ENCODE measurements at regions not wholly inside any gene's neighbourhood (a gene's known extent, or its start where the extent isn't known, plus 50 kb on each side); places are given as distances from the start of the nearest gene placed in this dataset.
A peak's percentile ranks its signal among the peaks of the same experiment; 100 is the strongest.
"Not testable (repeated sequence)": the region's sequence is repeated elsewhere in the genome, so short reads cannot be mapped to it uniquely, and the experiment has no call there.

GRCh38 chr20:20785226-20785625 is 72.8 kb upstream of the RALGAPA2 start:
- no peak for ATAC-seq (ENCODE audit: low FRiP score)
- peaks cover 2% of the 10 kb centered on the region for H3K9me3 ChIP-seq (ENCODE audit: control insufficient read depth, low read length)
- 73 to 74% methylated on average over 2 of the region's 2 CpGs for WGBS, 2 donors
- H3K4me3 ChIP-seq (ENCODE audit: low read length in 2 of 2): no peak overlapping the region
- no peaks in the 10 kb centered on the region for H3K4me1 ChIP-seq (ENCODE audit: control insufficient read depth in 1 of 2, insufficient read depth in 2 of 2, low read length in 2 of 2)
- intact Hi-C loops (cut with DNase I): no loop called here
- H3K36me3 ChIP-seq (ENCODE audit: control insufficient read depth in 1 of 2, insufficient read depth in 2 of 2, low read length in 1 of 2): no peaks in the 10 kb centered on the region
- no peak for DNase-seq
- H3K27me3 ChIP-seq (ENCODE audit: control insufficient read depth in 1 of 2, insufficient read depth in 2 of 2, low read length in 1 of 2): no peaks in the 10 kb centered on the region
- H3K27ac ChIP-seq (ENCODE audit: low read depth in 1 of 2, low read length in 2 of 2): no peak overlapping the region

- H3K27ac ChIP-seq (ENCODE audit: low read depth in 1 of 2, low read length in 2 of 2); H3K4me1 ChIP-seq (ENCODE audit: control insufficient read depth in 1 of 2, insufficient read depth in 2 of 2, low read length in 2 of 2); H3K36me3 ChIP-seq (ENCODE audit: control insufficient read depth in 1 of 2, insufficient read depth in 2 of 2, low read length in 1 of 2); DNase-seq; ATAC-seq (ENCODE audit: low FRiP score); H3K27me3 ChIP-seq (ENCODE audit: control insufficient read depth in 1 of 2, insufficient read depth in 2 of 2, low read length in 1 of 2); intact Hi-C loops (cut with DNase I); H3K4me3 ChIP-seq (ENCODE audit: low read length in 2 of 2); H3K9me3 ChIP-seq (ENCODE audit: control insufficient read depth, low read length): not testable (repeated sequence)
- WGBS, 2 donors: 82 to 84% methylated on average over 4 of the region's 4 CpGs
Observed at GRCh38 chr20:20784450-20784849, 72.0 kb upstream of the RALGAPA2 start.

DNA sequence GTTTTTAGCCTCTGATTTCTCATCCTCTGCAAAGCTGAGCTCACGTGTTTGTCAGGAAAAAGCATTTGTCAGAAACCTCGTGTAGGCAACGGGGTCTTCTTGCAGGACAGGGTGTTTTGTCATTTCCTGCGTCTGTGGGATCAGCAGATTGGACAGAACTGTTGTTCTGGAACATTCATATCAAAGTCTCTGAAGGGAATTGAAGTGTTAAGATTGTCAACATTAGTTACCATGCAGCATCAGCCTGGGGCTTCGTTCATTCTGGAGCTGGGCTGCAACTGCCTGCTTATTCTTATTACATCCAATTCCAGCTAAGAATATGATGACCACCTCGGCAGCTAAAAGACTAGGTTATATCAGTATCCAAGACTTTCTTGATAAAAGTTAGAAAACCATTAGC is 71.0 kb upstream of the RALGAPA2 start:
- Histone ChIP-seq H3K4me3 (ENCODE audit: low read length in 2 of 2) (no peak overlapping the region), H3K4me1 (ENCODE audit: control insufficient read depth in 1 of 2, insufficient read depth in 2 of 2, low read length in 2 of 2) (no peaks in the 10 kb centered on the region), H3K27me3 (ENCODE audit: control insufficient read depth in 1 of 2, insufficient read depth in 2 of 2, low read length in 1 of 2) (no peaks in the 10 kb centered on the region), H3K9me3 (ENCODE audit: control insufficient read depth, low read length) (peaks cover 2% of the 10 kb centered on the region), H3K36me3 (ENCODE audit: control insufficient read depth in 1 of 2, insufficient read depth in 2 of 2, low read length in 1 of 2) (no peaks in the 10 kb centered on the region), H3K27ac (ENCODE audit: low read depth in 1 of 2, low read length in 2 of 2) (no peak overlapping the region)
- 16 to 18% methylated on average over 6 of the region's 6 CpGs for WGBS, 2 donors
- no peak for ATAC-seq (ENCODE audit: low FRiP score)
- intact Hi-C loops (cut with DNase I): no loop called here
- no peak for DNase-seq

GRCh38 chr20:20782755-20783154 is 70.3 kb upstream of the RALGAPA2 start:
- ATAC-seq (ENCODE audit: low FRiP score) (no peak), DNase-seq (no peak)
- Histone ChIP-seq H3K4me1 (ENCODE audit: control insufficient read depth in 1 of 2, insufficient read depth in 2 of 2, low read length in 2 of 2) (no peaks in the 10 kb centered on the region), H3K36me3 (ENCODE audit: control insufficient read depth in 1 of 2, insufficient read depth in 2 of 2, low read length in 1 of 2) (no peaks in the 10 kb centered on the region), H3K27ac (ENCODE audit: low read depth in 1 of 2, low read length in 2 of 2) (no peak overlapping the region), H3K27me3 (ENCODE audit: control insufficient read depth in 1 of 2, insufficient read depth in 2 of 2, low read length in 1 of 2) (no peaks in the 10 kb centered on the region), H3K4me3 (ENCODE audit: low read length in 2 of 2) (no peak overlapping the region), H3K9me3 (ENCODE audit: control insufficient read depth, low read length) (peaks cover 2% of the 10 kb centered on the region)
- intact Hi-C loops (cut with DNase I): no loop called here
- 8 to 16% methylated on average over 1 of the region's 1 CpG for WGBS, 2 donors

- H3K27me3 ChIP-seq (ENCODE audit: control insufficient read depth in 1 of 2, insufficient read depth in 2 of 2, low read length in 1 of 2): no peaks in the 10 kb centered on the region
- ATAC-seq (ENCODE audit: low FRiP score) (no peak), DNase-seq (no peak)
- intact Hi-C loops (cut with DNase I): no loop called here
- H3K27ac ChIP-seq (ENCODE audit: low read depth in 1 of 2, low read length in 2 of 2): no peak overlapping the region
- no peaks in the 10 kb centered on the region for H3K36me3 ChIP-seq (ENCODE audit: control insufficient read depth in 1 of 2, insufficient read depth in 2 of 2, low read length in 1 of 2)
- no peak overlapping the region for H3K4me3 ChIP-seq (ENCODE audit: low read length in 2 of 2)
- H3K9me3 ChIP-seq (ENCODE audit: control insufficient read depth, low read length): peaks cover 2% of the 10 kb centered on the region
- no peaks in the 10 kb centered on the region for H3K4me1 ChIP-seq (ENCODE audit: control insufficient read depth in 1 of 2, insufficient read depth in 2 of 2, low read length in 2 of 2)
- 8 to 10% methylated on average over 8 of the region's 8 CpGs for WGBS, 2 donors
Observed at GRCh38 chr20:20782231-20782630, 69.8 kb upstream of the RALGAPA2 start.

- Histone ChIP-seq H3K4me1 (ENCODE audit: control insufficient read depth in 1 of 2, insufficient read depth in 2 of 2, low read length in 2 of 2) (no peaks in the 10 kb centered on the region), H3K27me3 (ENCODE audit: control insufficient read depth in 1 of 2, insufficient read depth in 2 of 2, low read length in 1 of 2) (no peaks in the 10 kb centered on the region), H3K27ac (ENCODE audit: low read depth in 1 of 2, low read length in 2 of 2) (no peak overlapping the region), H3K9me3 (ENCODE audit: control insufficient read depth, low read length) (no peaks in the 10 kb centered on the region), H3K4me3 (ENCODE audit: low read length in 2 of 2) (no peak overlapping the region), H3K36me3 (ENCODE audit: control insufficient read depth in 1 of 2, insufficient read depth in 2 of 2, low read length in 1 of 2) (no peaks in the 10 kb centered on the region)
- intact Hi-C loops (cut with DNase I): no loop called here
- ATAC-seq (ENCODE audit: low FRiP score) (no peak), DNase-seq (no peak)
- WGBS, 2 donors: 93 to 95% methylated on average over 5 of the region's 5 CpGs
Observed at GRCh38 chr20:20781029-20781428, 68.6 kb upstream of the RALGAPA2 start.

GRCh38 chr20:20780127-20780824 is 67.8 kb upstream of the RALGAPA2 start:
- no peak overlapping the region for H3K4me3 ChIP-seq (ENCODE audit: low read length in 2 of 2)
- no peaks in the 10 kb centered on the region for H3K9me3 ChIP-seq (ENCODE audit: control insufficient read depth, low read length)
- no peak overlapping the region for H3K27ac ChIP-seq (ENCODE audit: low read depth in 1 of 2, low read length in 2 of 2)
- intact Hi-C loops (cut with DNase I): no loop called here
- ATAC-seq (ENCODE audit: low FRiP score): peak; percentile 80
- DNase-seq: peak; percentile 84
- no peaks in the 10 kb centered on the region for H3K36me3 ChIP-seq (ENCODE audit: control insufficient read depth in 1 of 2, insufficient read depth in 2 of 2, low read length in 1 of 2)
- no peaks in the 10 kb centered on the region for H3K4me1 ChIP-seq (ENCODE audit: control insufficient read depth in 1 of 2, insufficient read depth in 2 of 2, low read length in 2 of 2)
- no peaks in the 10 kb centered on the region for H3K27me3 ChIP-seq (ENCODE audit: control insufficient read depth in 1 of 2, insufficient read depth in 2 of 2, low read length in 1 of 2)
- WGBS, 2 donors: 76 to 79% methylated on average over 7 of the region's 7 CpGs

- DNase-seq (no peak), ATAC-seq (ENCODE audit: low FRiP score) (no peak)
- H3K27ac ChIP-seq (ENCODE audit: low read depth in 1 of 2, low read length in 2 of 2): no peak overlapping the region
- 90% methylated on average over 2 of the region's 2 CpGs for WGBS, 2 donors
- no peaks in the 10 kb centered on the region for H3K27me3 ChIP-seq (ENCODE audit: control insufficient read depth in 1 of 2, insufficient read depth in 2 of 2, low read length in 1 of 2)
- no peak overlapping the region for H3K4me3 ChIP-seq (ENCODE audit: low read length in 2 of 2)
- no peaks in the 10 kb centered on the region for H3K9me3 ChIP-seq (ENCODE audit: control insufficient read depth, low read length)
- H3K4me1 ChIP-seq (ENCODE audit: control insufficient read depth in 1 of 2, insufficient read depth in 2 of 2, low read length in 2 of 2): no peaks in the 10 kb centered on the region
- no peaks in the 10 kb centered on the region for H3K36me3 ChIP-seq (ENCODE audit: control insufficient read depth in 1 of 2, insufficient read depth in 2 of 2, low read length in 1 of 2)
- intact Hi-C loops (cut with DNase I): no loop called here
Observed at GRCh38 chr20:20778676-20779075, 66.2 kb upstream of the RALGAPA2 start.

GRCh38 chr20:20772497-20773085 is 60.1 kb upstream of the RALGAPA2 start:
- 75 to 82% methylated on average over 3 of the region's 3 CpGs for WGBS, 2 donors
- no peak for ATAC-seq (ENCODE audit: low FRiP score)
- DNase-seq: no peak
- Histone ChIP-seq H3K36me3 (ENCODE audit: control insufficient read depth in 1 of 2, insufficient read depth in 2 of 2, low read length in 1 of 2) (no peaks in the 10 kb centered on the region), H3K27me3 (ENCODE audit: control insufficient read depth in 1 of 2, insufficient read depth in 2 of 2, low read length in 1 of 2) (no peaks in the 10 kb centered on the region), H3K4me3 (ENCODE audit: low read length in 2 of 2) (no peak overlapping the region), H3K9me3 (ENCODE audit: control insufficient read depth, low read length) (no peaks in the 10 kb centered on the region), H3K4me1 (ENCODE audit: control insufficient read depth in 1 of 2, insufficient read depth in 2 of 2, low read length in 2 of 2) (no peaks in the 10 kb centered on the region), H3K27ac (ENCODE audit: low read depth in 1 of 2, low read length in 2 of 2) (no peak overlapping the region)
- intact Hi-C loops (cut with DNase I): no loop called here
